ENCODE measurements at regions not wholly inside any gene's neighbourhood (a gene's known extent, or its start where the extent isn't known, plus 50 kb on each side); places are given as distances from the start of the nearest gene placed in this dataset.

DNA sequence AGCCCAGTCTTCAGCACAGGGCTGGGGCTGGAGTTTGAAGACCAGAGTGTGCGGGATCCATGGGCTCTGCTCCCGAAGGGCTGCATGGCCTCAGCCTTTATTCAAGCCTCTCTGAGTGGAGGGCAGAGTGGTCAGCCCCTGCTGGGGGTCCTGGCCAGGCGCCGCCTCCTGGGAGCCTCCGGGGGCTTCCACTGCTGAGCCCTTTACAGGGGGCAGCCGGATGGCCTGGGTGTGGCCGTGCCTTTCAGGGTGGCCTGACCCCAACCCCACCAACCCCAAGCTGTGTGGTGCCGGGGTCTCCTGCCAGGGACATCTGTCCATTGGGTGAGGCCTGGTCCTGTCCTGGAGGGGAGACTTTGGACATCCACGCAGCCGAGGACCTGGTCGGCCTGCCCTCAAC is 76.0 kb upstream of the SLCO4A1 start:
- TF ChIP-seq, protein P1, sequence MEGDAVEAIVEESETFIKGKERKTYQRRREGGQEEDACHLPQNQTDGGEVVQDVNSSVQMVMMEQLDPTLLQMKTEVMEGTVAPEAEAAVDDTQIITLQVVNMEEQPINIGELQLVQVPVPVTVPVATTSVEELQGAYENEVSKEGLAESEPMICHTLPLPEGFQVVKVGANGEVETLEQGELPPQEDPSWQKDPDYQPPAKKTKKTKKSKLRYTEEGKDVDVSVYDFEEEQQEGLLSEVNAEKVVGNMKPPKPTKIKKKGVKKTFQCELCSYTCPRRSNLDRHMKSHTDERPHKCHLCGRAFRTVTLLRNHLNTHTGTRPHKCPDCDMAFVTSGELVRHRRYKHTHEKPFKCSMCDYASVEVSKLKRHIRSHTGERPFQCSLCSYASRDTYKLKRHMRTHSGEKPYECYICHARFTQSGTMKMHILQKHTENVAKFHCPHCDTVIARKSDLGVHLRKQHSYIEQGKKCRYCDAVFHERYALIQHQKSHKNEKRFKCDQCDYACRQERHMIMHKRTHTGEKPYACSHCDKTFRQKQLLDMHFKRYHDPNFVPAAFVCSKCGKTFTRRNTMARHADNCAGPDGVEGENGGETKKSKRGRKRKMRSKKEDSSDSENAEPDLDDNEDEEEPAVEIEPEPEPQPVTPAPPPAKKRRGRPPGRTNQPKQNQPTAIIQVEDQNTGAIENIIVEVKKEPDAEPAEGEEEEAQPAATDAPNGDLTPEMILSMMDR (IDR thresholded peaks at IDR 0.05) = no peak
- TF ChIP-seq POLR2AphosphoS5 (IDR thresholded peaks at IDR 0.05) = no peak
- no peak for TF ChIP-seq EP300 (IDR thresholded peaks at IDR 0.05; ENCODE audit: low read depth)
- no peak for TF ChIP-seq POLR2A (IDR thresholded peaks at IDR 0.05)
